Upper lobe of right lung (tissue), 1 donor: ENCODE measurements at regions not wholly inside any gene's neighbourhood (a gene's known extent, or its start where the extent isn't known, plus 50 kb on each side); places are given as distances from the start of the nearest gene placed in this dataset.

Source experiments
- ATAC-seq: fragments of 200-7000 bp; cut with Tn5 transposase; one replicate; pipeline ENCODE4 v1.9.1; 2020; ENCODE audit warnings: mild to moderate bottlenecking, moderate library complexity
- DNase-seq: peaks from one replicate; pipeline ENCODE4 v3.0.0-alpha.2; 2020
- H3K27ac ChIP-seq: fragments of 200-600 bp; one replicate; pipeline ENCODE4 v1.8.0; 2022
- H3K27me3 ChIP-seq: fragments of 200-600 bp; one replicate; pipeline ENCODE4 v1.8.0; 2022; ENCODE audit warnings: mild to moderate bottlenecking
- H3K36me3 ChIP-seq: fragments of 200-600 bp; one replicate; pipeline ENCODE4 v1.8.0; 2022
- H3K4me1 ChIP-seq: fragments of 200-600 bp; one replicate; pipeline ENCODE4 v1.8.0; 2022
- H3K4me3 ChIP-seq: fragments of 200-600 bp; one replicate; pipeline ENCODE4 v1.8.0; 2022; ENCODE audit warnings: mild to moderate bottlenecking
- H3K9me3 ChIP-seq: fragments of 200-600 bp; one replicate; pipeline ENCODE4 v1.8.0; 2022
- intact Hi-C: fragments of 100-400 bp; cut with DNase I; formaldehyde crosslinking; loops from one replicate; pipeline ENCODE4 v1.11.0; 2022
- TF ChIP-seq, protein P1 (sequence below): fragments of 200-600 bp; IDR thresholded peaks from one replicate; pipeline ENCODE4 v1.8.0; 2022; ENCODE audit warnings: antibody characterized with exemption
- donor health status: DM: no; HTN: yes; CAD: no; lungs with severe emphysema.

GRCh38 chr4:26127851-26128337, 192.9 kb upstream of the RBPJ start:
- ATAC-seq = peak; percentile 66
- Histone ChIP-seq H3K27ac (no peak overlapping the region), H3K36me3 (no peaks in the 10 kb centered on the region), H3K4me3 (no peak overlapping the region), H3K9me3 (no peaks in the 10 kb centered on the region), H3K4me1 (no peaks in the 10 kb centered on the region), H3K27me3 (no peaks in the 10 kb centered on the region)
- intact Hi-C loops = no loop called here
- TF ChIP-seq, protein P1, sequence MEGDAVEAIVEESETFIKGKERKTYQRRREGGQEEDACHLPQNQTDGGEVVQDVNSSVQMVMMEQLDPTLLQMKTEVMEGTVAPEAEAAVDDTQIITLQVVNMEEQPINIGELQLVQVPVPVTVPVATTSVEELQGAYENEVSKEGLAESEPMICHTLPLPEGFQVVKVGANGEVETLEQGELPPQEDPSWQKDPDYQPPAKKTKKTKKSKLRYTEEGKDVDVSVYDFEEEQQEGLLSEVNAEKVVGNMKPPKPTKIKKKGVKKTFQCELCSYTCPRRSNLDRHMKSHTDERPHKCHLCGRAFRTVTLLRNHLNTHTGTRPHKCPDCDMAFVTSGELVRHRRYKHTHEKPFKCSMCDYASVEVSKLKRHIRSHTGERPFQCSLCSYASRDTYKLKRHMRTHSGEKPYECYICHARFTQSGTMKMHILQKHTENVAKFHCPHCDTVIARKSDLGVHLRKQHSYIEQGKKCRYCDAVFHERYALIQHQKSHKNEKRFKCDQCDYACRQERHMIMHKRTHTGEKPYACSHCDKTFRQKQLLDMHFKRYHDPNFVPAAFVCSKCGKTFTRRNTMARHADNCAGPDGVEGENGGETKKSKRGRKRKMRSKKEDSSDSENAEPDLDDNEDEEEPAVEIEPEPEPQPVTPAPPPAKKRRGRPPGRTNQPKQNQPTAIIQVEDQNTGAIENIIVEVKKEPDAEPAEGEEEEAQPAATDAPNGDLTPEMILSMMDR = no peak
- DNase-seq = no peak

DNA sequence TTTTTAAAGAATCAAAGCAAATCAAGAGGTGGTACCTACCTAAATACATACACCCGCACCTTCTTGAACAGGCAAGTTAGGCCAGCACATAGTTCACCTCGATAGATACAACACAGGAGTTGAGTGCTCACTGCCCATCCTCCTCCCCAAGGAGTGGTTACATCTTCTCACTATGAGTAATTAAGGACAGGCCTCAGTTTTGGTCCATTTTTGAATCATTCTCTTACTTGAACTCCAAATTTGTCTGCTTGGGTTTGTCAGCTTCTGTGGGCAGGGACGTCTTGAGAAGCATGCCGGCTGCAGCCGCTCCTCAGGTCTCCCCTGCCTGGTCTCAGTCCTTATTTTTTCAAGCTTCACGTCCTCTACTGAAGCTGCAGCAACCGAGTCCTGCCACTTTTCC, 190.6 kb upstream of the RBPJ start:
- Histone ChIP-seq H3K4me1 (no peaks in the 10 kb centered on the region), H3K36me3 (no peaks in the 10 kb centered on the region), H3K27me3 (no peaks in the 10 kb centered on the region), H3K9me3 (no peaks in the 10 kb centered on the region), H3K27ac (no peak overlapping the region), H3K4me3 (no peak overlapping the region)
- intact Hi-C loops = no loop called here
- no peak for DNase-seq
- no peak for ATAC-seq
- TF ChIP-seq, protein P1 = no peak

- no peaks in the 10 kb centered on the region for H3K27me3 ChIP-seq
- DNase-seq = no peak
- H3K36me3 ChIP-seq = no peaks in the 10 kb centered on the region
- ATAC-seq = no peak
- TF ChIP-seq, protein P1 = no peak
- H3K9me3 ChIP-seq = no peaks in the 10 kb centered on the region
- no peaks in the 10 kb centered on the region for H3K4me1 ChIP-seq
- intact Hi-C loops = no loop called here
- H3K4me3 ChIP-seq = no peak overlapping the region
- H3K27ac ChIP-seq = no peak overlapping the region
These were observed 189.9 kb upstream of the RBPJ start for GRCh38 chr4:26130841-26131432.

GRCh38 chr4:26131711-26132110, 189.1 kb upstream of the RBPJ start:
- DNase-seq = no peak
- TF ChIP-seq, protein P1 = no peak
- no peak overlapping the region for H3K27ac ChIP-seq
- no peaks in the 10 kb centered on the region for H3K9me3 ChIP-seq
- intact Hi-C loops = no loop called here
- no peaks in the 10 kb centered on the region for H3K36me3 ChIP-seq
- no peaks in the 10 kb centered on the region for H3K27me3 ChIP-seq
- no peaks in the 10 kb centered on the region for H3K4me1 ChIP-seq
- no peak overlapping the region for H3K4me3 ChIP-seq
- no peak for ATAC-seq

DNA sequence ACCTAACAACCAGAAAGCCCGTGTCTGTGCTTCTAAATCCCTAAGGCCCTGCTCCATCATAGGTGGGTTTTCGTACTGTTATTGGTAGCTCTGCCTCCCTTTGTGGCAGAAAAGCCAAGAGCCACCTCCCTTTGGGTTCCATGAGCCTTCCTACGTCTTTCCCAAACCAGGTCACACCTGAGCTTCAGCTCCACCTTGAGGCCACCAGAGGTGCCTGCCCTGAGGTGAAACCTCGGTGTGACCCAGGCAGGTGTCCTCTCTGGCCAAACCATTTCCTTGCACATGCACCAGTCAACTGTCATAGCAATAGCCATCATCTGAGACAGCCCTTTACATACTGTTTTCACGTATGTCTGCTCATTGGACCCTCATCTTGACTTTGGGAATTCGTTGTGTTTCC, 188.0 kb upstream of the RBPJ start:
- Histone ChIP-seq H3K4me3 (no peak overlapping the region), H3K27me3 (no peaks in the 10 kb centered on the region), H3K9me3 (no peaks in the 10 kb centered on the region), H3K4me1 (no peaks in the 10 kb centered on the region), H3K27ac (no peak overlapping the region), H3K36me3 (no peaks in the 10 kb centered on the region)
- DNase-seq (no peak), ATAC-seq (peak; percentile 55)
- intact Hi-C loops = no loop called here
- TF ChIP-seq, protein P1 = no peak

DNA sequence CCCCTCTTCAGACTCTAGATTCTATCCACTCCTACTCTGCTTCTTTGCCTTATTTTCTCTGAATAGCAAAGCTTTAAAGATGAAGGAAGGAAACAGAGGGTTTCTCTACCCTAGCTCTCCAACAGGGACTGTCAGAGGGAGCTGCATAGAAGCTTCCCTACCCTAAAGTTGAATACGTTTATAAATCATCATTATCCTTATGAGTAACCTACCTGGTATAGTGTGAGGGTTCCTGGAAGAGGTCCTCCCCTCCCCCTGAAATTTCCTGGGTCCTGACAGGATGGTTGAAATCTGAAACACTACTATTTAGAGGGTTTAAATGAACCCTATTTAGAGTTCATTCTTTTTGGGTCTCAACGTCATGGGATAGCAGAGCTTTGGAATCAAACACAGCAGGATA, 187.0 kb upstream of the RBPJ start:
- no peak for DNase-seq
- TF ChIP-seq, protein P1 = no peak
- intact Hi-C loops = no loop called here
- Histone ChIP-seq H3K36me3 (no peaks in the 10 kb centered on the region), H3K4me1 (no peaks in the 10 kb centered on the region), H3K4me3 (no peak overlapping the region), H3K9me3 (no peaks in the 10 kb centered on the region), H3K27ac (no peak overlapping the region), H3K27me3 (no peaks in the 10 kb centered on the region)
- no peak for ATAC-seq
